ENCODE measurements at regions not wholly inside any gene's neighbourhood (a gene's known extent, or its start where the extent isn't known, plus 50 kb on each side); places are given as distances from the start of the nearest gene placed in this dataset.

- Mint-ChIP-seq H3K4me3 (no peak overlapping the region), H3K27ac (no peak overlapping the region), H3K27me3 (ENCODE audit: low read depth) (no peaks in the 10 kb centered on the region), H3K9me3 (peaks cover 24% of the 10 kb centered on the region), H3K4me1 (ENCODE audit: low read depth) (no peaks in the 10 kb centered on the region), H3K36me3 (ENCODE audit: low read depth) (no peaks in the 10 kb centered on the region)
Observed at GRCh38 chr6:121823437-121823851, 388.0 kb downstream of the GJA1 start.

DNA sequence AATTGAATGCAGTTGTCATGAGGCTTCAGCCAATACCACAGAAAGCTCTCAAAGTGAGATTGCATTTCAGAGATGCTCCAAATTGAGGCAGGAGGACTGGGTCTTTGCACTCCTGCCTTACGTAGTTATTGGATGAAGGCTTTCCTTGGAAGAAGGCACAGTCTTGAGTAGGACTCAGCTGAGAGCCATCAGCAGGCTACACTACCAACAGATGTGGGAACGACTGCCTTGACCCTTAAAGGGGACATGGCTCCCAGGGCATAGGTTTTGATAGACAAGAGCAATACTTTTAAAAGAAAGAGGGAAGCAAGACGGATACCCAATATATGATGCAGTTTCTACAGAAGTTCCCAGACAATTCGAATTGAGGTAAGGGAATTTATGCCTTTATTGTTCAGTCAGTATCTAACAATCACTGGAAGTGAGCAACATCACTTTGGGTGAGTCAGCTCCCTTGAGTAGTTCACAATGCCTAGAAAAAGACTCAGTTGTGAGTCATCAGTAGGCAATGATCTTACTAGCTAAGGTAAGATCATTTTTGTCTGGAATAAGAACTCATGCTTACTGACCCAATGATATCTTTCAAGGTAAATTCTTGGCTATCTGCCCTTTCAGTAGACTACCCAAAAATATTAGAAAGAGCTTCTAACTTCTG is 390.8 kb downstream of the GJA1 start:
- Mint-ChIP-seq H3K36me3 (ENCODE audit: low read depth) (no peaks in the 10 kb centered on the region), H3K27ac (no peak overlapping the region), H3K4me1 (ENCODE audit: low read depth) (no peaks in the 10 kb centered on the region)

GRCh38 chr6:121828146-121828886 is 392.9 kb downstream of the GJA1 start:
- Mint-ChIP-seq H3K36me3 (ENCODE audit: low read depth) (no peaks in the 10 kb centered on the region), H3K4me3 (no peak overlapping the region)

More for the DNA sequence above, 390.8 kb downstream of the GJA1 start:
- Mint-ChIP-seq H3K4me3 (no peak overlapping the region), H3K27me3 (ENCODE audit: low read depth) (no peaks in the 10 kb centered on the region), H3K9me3 (peaks cover 6% of the 10 kb centered on the region)

DNA sequence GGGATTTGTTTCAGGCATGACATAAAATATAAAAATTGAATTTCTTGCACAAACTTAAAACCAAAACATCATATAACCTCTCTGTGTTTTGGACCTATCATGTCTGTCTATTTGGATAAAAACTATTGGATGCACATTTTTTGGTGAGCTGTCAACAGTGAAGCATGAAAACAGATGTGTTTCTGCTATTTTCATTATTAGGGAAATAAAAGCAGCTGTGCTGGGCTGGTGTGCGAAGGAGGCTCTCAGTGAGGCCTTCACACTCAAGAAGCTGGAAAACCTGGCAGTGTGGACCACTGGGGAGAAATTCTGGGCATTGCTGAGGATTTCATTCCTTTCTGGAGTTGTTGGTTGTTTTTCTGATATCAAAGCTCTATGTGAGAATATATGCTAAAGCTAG is 395.3 kb downstream of the GJA1 start:
- no peaks in the 10 kb centered on the region for H3K4me1 Mint-ChIP-seq (ENCODE audit: low read depth)
- no peaks in the 10 kb centered on the region for H3K36me3 Mint-ChIP-seq (ENCODE audit: low read depth)
- no peak overlapping the region for H3K4me3 Mint-ChIP-seq
- no peak overlapping the region for H3K27ac Mint-ChIP-seq
- no peaks in the 10 kb centered on the region for H3K9me3 Mint-ChIP-seq
- H3K27me3 Mint-ChIP-seq (ENCODE audit: low read depth): no peaks in the 10 kb centered on the region

More at GRCh38 chr6:121828146-121828886, 392.9 kb downstream of the GJA1 start:
- H3K27ac Mint-ChIP-seq: no peak overlapping the region
- no peaks in the 10 kb centered on the region for H3K4me1 Mint-ChIP-seq (ENCODE audit: low read depth)
- no peaks in the 10 kb centered on the region for H3K9me3 Mint-ChIP-seq
- no peaks in the 10 kb centered on the region for H3K27me3 Mint-ChIP-seq (ENCODE audit: low read depth)

- no peaks in the 10 kb centered on the region for H3K36me3 Mint-ChIP-seq (ENCODE audit: low read depth)
- no peaks in the 10 kb centered on the region for H3K4me1 Mint-ChIP-seq (ENCODE audit: low read depth)
- no peak overlapping the region for H3K4me3 Mint-ChIP-seq
- no peaks in the 10 kb centered on the region for H3K27me3 Mint-ChIP-seq (ENCODE audit: low read depth)
- no peaks in the 10 kb centered on the region for H3K9me3 Mint-ChIP-seq
- no peak overlapping the region for H3K27ac Mint-ChIP-seq
Observed at GRCh38 chr6:121835662-121836061, 400.2 kb downstream of the GJA1 start.

DNA sequence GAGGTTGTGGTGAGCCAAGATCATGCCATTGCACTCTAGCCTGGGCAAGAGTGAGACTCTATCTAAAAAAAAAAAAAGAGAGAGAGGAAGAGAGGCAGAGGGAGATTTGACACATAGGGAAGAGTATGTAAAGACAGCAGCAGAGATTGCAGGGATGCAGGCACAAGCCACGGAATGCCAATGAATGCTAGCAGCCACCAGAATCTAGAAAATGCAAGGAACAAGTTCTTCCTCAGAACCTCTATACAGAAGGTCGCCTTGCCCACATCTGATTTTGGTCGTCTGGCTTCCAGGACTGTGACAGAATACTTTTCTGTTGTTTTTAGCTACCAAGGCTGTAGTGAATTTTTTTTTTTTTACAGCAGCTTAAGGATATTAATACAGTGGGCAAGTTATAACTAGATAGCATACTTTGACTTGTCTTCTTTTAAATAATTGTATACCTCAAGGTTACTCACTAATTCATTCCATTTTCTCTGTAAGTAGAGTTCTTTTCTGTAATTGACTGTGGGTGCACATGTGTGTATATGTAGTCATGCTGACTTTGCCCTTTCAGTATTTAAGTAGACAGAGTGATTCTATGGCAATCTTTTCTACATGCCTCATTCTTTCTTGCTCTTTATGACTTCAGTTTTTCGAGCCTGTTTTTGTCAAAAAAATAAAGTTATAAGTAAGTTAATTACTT is 402.2 kb downstream of the GJA1 start:
- Mint-ChIP-seq H3K27me3 (ENCODE audit: low read depth) (no peaks in the 10 kb centered on the region), H3K4me1 (ENCODE audit: low read depth) (no peaks in the 10 kb centered on the region), H3K27ac (no peak overlapping the region), H3K36me3 (ENCODE audit: low read depth) (no peaks in the 10 kb centered on the region), H3K4me3 (no peak overlapping the region), H3K9me3 (no peaks in the 10 kb centered on the region)

DNA sequence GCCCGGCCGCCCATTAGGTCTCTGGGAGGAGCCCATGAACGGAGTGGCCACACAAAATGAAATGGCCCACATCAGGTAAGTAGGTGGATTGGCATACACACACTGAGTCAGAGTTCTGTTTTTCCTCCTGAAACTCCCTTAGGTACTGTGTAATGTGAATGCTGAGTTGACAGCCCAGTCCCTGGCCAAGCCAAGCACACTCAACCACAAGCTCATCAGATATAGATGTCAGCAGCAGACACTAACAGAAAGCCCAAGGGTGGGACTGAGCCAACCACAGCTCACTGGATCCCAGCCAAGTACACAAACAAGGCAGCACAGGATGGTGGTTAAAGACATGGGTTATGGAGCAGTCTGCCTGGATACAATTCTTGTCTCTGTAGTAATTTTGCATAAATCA is 403.4 kb downstream of the GJA1 start:
- Mint-ChIP-seq H3K9me3 (no peaks in the 10 kb centered on the region), H3K36me3 (ENCODE audit: low read depth) (no peaks in the 10 kb centered on the region), H3K27ac (no peak overlapping the region), H3K27me3 (ENCODE audit: low read depth) (no peaks in the 10 kb centered on the region), H3K4me3 (no peak overlapping the region), H3K4me1 (ENCODE audit: low read depth) (no peaks in the 10 kb centered on the region)

- Mint-ChIP-seq H3K9me3 (no peaks in the 10 kb centered on the region), H3K27me3 (ENCODE audit: low read depth) (no peaks in the 10 kb centered on the region), H3K4me1 (ENCODE audit: low read depth) (no peaks in the 10 kb centered on the region), H3K27ac (no peak overlapping the region), H3K4me3 (no peak overlapping the region), H3K36me3 (ENCODE audit: low read depth) (no peaks in the 10 kb centered on the region)
Observed at GRCh38 chr6:121839896-121840295, 404.4 kb downstream of the GJA1 start.

DNA sequence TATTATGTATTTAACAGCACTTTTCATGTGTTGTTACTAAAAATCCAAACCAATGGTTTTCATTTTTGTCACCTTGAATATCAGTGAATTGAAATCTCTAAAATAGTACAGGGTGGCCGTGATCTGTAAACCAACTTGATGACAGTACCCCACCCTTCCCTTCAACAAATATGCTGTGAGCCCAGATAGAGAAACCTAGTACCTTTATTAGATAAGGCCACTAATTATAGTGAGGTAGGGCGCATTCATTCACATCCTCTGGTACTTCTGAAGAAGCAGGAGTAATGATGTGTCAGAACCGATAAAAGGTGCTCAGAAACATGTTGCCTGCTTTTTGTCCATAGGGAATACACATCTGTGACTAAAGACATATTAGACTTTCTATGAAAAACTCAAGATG is 409.5 kb downstream of the GJA1 start:
- Mint-ChIP-seq H3K4me3 (no peak overlapping the region), H3K27me3 (ENCODE audit: low read depth) (no peaks in the 10 kb centered on the region), H3K27ac (no peak overlapping the region), H3K9me3 (no peaks in the 10 kb centered on the region), H3K4me1 (ENCODE audit: low read depth) (no peaks in the 10 kb centered on the region), H3K36me3 (ENCODE audit: low read depth) (no peaks in the 10 kb centered on the region)

DNA sequence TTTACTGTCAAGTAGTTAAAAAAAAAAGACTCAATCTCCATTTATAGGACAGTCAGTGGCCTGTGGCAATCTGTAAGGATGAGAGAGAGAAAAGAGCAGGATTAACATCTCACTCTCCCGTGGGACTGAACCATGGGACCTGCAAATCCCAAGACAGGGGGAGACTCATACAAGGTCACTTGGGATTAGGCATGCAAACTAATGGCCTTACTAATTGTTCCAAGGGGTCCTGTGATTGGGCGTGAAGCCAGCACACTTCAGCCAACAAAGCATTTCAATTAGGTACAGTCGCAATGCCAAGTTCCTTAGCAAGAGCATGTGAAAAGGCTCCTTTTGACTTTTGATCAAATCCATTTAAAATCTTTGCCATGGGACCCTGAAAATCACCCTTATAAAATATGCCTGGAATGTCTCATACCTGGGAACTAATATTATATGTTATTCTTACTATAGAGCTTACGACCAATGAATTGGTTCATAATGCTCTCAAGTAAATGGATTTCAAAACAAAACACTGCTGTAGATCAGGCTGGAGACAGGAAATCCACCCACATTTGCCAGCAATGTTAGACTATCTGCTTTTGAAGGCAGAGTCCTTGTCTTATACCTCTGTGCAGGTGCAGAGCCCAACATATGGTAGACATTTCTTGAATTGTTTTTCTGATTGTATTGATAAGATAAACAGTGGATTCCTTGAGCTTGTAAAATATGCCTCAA is 412.5 kb downstream of the GJA1 start:
- H3K27me3 Mint-ChIP-seq (ENCODE audit: low read depth): no peaks in the 10 kb centered on the region
- no peak overlapping the region for H3K27ac Mint-ChIP-seq
- H3K4me3 Mint-ChIP-seq: no peak overlapping the region
- H3K9me3 Mint-ChIP-seq: no peaks in the 10 kb centered on the region
- no peaks in the 10 kb centered on the region for H3K4me1 Mint-ChIP-seq (ENCODE audit: low read depth)
- H3K36me3 Mint-ChIP-seq (ENCODE audit: low read depth): no peaks in the 10 kb centered on the region

GRCh38 chr6:121848523-121849255 is 413.2 kb downstream of the GJA1 start:
- Mint-ChIP-seq H3K27ac (no peak overlapping the region), H3K4me3 (no peak overlapping the region)

DNA sequence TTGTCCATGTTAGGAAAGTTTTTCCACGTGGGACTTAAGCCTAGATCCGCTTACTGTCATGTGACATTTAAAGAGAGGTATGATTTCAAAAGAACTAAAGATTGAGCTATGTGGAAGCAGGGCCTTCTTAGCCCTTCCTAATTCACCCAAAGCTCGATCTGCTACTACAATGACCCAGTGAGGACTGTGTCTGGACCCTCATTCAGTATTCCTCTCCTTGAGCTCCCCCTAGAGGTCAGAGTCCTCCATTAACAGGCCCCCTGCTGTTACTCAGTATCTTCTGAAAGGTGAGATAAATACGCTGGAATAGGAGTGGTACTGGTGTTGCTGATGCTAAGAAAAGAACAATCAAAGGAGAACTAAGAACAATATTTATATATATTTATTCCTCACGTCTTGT is 414.0 kb downstream of the GJA1 start:
- Mint-ChIP-seq H3K9me3 (no peaks in the 10 kb centered on the region), H3K36me3 (ENCODE audit: low read depth) (no peaks in the 10 kb centered on the region), H3K4me3 (no peak overlapping the region), H3K27ac (no peak overlapping the region), H3K27me3 (ENCODE audit: low read depth) (no peaks in the 10 kb centered on the region), H3K4me1 (ENCODE audit: low read depth) (no peaks in the 10 kb centered on the region)

More at GRCh38 chr6:121848523-121849255, 413.2 kb downstream of the GJA1 start:
- Mint-ChIP-seq H3K36me3 (ENCODE audit: low read depth) (no peaks in the 10 kb centered on the region), H3K4me1 (ENCODE audit: low read depth) (no peaks in the 10 kb centered on the region), H3K9me3 (no peaks in the 10 kb centered on the region), H3K27me3 (ENCODE audit: low read depth) (no peaks in the 10 kb centered on the region)

- Mint-ChIP-seq H3K36me3 (ENCODE audit: low read depth) (no peaks in the 10 kb centered on the region), H3K4me1 (ENCODE audit: low read depth) (no peaks in the 10 kb centered on the region), H3K27ac (no peak overlapping the region), H3K4me3 (no peak overlapping the region), H3K9me3 (no peaks in the 10 kb centered on the region), H3K27me3 (ENCODE audit: low read depth) (no peaks in the 10 kb centered on the region)
Observed at GRCh38 chr6:121851056-121851455, 415.6 kb downstream of the GJA1 start.

GRCh38 chr6:121853686-121854085 is 418.2 kb downstream of the GJA1 start:
- H3K4me1 Mint-ChIP-seq (ENCODE audit: low read depth): no peaks in the 10 kb centered on the region
- no peaks in the 10 kb centered on the region for H3K36me3 Mint-ChIP-seq (ENCODE audit: low read depth)
- H3K4me3 Mint-ChIP-seq: no peak overlapping the region
- H3K27me3 Mint-ChIP-seq (ENCODE audit: low read depth): no peaks in the 10 kb centered on the region
- H3K9me3 Mint-ChIP-seq: no peaks in the 10 kb centered on the region
- H3K27ac Mint-ChIP-seq: no peak overlapping the region

All from T-helper 1 cell treated with Interleukin-12 subunit alpha and Interleukin-12 subunit beta and Interleukin-4 antibody, amounts not matched to agents 30 μg/mL and 1 μg/mL, for 36 hours (primary cell).